GM06990 (cell line): ENCODE measurements at regions not wholly inside any gene's neighbourhood (a gene's known extent, or its start where the extent isn't known, plus 50 kb on each side); places are given as distances from the start of the nearest gene placed in this dataset.

ENCODE experiments used
- DNase-seq: peaks from one replicate; pipeline ENCODE4 v3.0.0-alpha.2; 2011; ENCODE audit not compliant: insufficient read length; ENCODE audit errors: extremely low read depth
- H3K27me3 ChIP-seq: replicated peaks from 2 replicates; pipeline ENCODE4 v1.6.0; 2011; ENCODE audit warnings: low read length; ENCODE audit not compliant: control insufficient read depth, insufficient read depth
- H3K36me3 ChIP-seq: 2 replicates; pipeline ENCODE4 v1.5.1; 2011; ENCODE audit warnings: low read length; ENCODE audit not compliant: control insufficient read depth, insufficient read depth
- H3K4me3 ChIP-seq: replicated peaks from 2 replicates; pipeline ENCODE4 v1.5.1; 2011; ENCODE audit warnings: low read depth, mild to moderate bottlenecking, control low read depth, low read length
- TF ChIP-seq, protein P1 (sequence below): IDR thresholded peaks from 2 replicates; pipeline ENCODE4 v1.5.1; 2011; ENCODE audit warnings: low read length, control low read depth, mild to moderate bottlenecking, inconsistent platforms; ENCODE audit not compliant: insufficient read depth, poor library complexity, severe bottlenecking

DNA sequence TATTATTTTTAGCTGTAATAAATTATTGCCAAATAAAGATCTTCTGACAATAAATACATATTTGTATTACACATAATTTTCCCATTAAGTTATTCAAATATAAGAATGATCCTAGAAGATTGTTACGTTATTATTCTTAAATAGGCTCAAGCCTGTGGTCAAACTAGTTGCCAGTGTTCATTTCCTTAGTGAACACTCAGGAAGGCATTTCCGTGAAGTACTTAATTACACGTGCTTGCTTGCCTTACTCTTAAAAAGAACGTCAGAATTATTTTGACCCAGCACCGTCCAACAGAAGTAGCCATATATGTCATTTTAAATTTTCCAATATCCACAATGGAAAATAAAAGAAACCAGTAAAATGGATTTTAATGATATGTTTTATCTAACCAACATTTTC, 249.8 kb downstream of the TXNL1 start:
- Histone ChIP-seq H3K36me3 (no peaks in the 10 kb centered on the region), H3K27me3 (no peaks in the 10 kb centered on the region), H3K4me3 (no peak overlapping the region)
- TF ChIP-seq, protein P1, sequence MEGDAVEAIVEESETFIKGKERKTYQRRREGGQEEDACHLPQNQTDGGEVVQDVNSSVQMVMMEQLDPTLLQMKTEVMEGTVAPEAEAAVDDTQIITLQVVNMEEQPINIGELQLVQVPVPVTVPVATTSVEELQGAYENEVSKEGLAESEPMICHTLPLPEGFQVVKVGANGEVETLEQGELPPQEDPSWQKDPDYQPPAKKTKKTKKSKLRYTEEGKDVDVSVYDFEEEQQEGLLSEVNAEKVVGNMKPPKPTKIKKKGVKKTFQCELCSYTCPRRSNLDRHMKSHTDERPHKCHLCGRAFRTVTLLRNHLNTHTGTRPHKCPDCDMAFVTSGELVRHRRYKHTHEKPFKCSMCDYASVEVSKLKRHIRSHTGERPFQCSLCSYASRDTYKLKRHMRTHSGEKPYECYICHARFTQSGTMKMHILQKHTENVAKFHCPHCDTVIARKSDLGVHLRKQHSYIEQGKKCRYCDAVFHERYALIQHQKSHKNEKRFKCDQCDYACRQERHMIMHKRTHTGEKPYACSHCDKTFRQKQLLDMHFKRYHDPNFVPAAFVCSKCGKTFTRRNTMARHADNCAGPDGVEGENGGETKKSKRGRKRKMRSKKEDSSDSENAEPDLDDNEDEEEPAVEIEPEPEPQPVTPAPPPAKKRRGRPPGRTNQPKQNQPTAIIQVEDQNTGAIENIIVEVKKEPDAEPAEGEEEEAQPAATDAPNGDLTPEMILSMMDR, result no peak
- no peak for DNase-seq

DNA sequence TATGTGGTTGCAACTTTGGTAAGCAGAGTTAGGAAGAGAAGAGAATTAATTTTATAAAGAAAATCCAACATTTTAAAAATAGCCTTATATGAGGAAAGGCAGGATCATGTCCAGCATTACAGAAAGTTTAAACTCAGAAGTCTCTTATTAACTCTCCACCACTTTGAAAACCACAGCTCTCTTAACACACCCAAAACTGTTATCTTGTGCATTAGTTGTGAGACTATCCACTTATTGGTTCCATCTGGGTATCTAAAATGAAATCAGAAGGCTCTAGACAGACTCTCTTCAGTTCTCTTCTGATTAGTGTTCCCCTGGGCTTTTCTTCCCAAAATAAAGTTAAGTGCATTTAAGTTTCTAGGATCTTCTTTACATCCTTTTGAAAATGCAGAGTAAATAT, 251.5 kb downstream of the TXNL1 start:
- Histone ChIP-seq H3K4me3 (no peak overlapping the region), H3K27me3 (no peaks in the 10 kb centered on the region), H3K36me3 (no peaks in the 10 kb centered on the region)
- TF ChIP-seq, protein P1, result no peak
- DNase-seq, result no peak

DNA sequence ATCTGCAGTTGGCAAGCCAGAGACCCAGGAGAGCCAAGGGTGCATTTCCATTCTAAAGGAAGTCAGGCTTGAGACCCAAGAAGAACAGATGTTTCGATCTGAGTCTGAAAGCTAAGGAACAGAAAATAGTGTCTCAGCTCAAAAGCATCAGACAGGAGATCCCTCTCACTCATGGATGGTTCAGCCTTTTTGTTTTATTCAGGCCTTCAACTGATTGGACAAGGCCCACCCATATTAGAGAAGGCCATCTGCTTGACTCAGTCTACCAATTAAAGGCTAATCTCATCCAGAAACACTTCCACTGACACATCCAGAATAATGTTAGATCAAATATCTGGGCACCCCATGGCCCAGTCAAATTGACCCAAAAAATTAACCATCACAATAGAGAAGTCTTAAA, 255.0 kb downstream of the TXNL1 start:
- TF ChIP-seq, protein P1, result no peak
- Histone ChIP-seq H3K27me3 (no peaks in the 10 kb centered on the region), H3K4me3 (no peak overlapping the region), H3K36me3 (no peaks in the 10 kb centered on the region)
- DNase-seq, result no peak

DNA sequence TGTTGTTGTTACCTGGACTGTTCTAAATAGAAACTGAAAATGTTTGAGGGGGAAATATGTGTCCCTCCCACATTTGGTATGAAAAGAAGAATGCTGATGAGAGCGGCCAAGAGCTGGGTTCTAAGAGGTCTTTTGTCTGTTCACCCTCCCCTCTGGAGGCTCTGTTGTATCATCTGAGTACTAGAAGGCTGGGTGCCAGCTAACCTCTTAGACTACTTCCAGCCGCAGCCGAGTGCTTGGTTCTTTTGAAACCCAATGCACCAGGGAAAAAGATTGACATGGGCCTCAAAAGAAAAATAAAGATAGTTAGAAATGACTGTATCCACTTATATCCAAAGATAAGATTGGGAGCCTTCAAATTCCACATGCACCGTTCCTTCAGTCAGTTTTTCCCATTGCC, 255.9 kb downstream of the TXNL1 start:
- Histone ChIP-seq H3K4me3 (no peak overlapping the region), H3K36me3 (no peaks in the 10 kb centered on the region), H3K27me3 (no peaks in the 10 kb centered on the region)
- DNase-seq, result no peak
- TF ChIP-seq, protein P1, result no peak

DNA sequence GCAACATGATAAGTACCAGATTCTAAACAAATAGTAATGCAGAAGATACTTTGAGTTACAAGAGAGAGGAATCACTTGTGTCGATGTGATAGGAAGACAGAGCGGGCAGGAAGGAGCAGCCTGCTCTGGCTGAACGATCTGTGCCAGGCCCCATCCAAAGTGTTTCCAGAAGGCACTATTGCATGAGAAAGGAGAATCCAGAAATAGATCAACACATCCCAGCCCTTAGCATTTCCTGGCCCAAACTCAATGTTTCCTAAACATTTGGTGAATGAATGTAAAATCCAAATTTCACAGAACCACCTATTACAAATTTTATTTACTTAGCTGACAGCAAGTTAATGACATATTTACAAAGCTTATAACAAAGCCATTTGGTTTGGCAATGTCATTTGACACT, 257.2 kb downstream of the TXNL1 start:
- H3K4me3 ChIP-seq, result no peak overlapping the region
- DNase-seq, result no peak
- TF ChIP-seq, protein P1, result no peak

DNA sequence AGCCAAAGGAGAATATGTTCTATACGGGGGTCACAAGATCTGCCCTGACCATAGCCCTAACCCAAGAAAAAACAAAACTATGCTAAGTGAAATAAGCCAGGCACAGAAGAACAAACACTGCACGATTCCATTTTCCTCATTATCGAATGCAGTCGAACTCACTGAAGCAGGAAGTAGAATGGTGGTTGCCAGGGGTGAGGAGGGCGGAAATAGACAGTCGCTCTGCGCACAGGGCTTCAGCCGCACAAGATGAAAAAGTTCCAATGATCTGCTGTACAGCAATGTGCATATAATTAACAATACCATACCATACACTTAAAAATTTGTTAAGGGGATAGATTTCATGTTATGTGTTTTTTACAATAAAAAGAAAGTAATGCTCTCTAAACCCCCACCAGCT, 257.7 kb downstream of the TXNL1 start:
- H3K36me3 ChIP-seq, result no peaks in the 10 kb centered on the region
- H3K27me3 ChIP-seq, result no peaks in the 10 kb centered on the region
- DNase-seq, result no peak
- TF ChIP-seq, protein P1, result no peak
- no peak overlapping the region for H3K4me3 ChIP-seq

More for the DNA sequence above, 257.2 kb downstream of the TXNL1 start:
- Histone ChIP-seq H3K36me3 (no peaks in the 10 kb centered on the region), H3K27me3 (no peaks in the 10 kb centered on the region)
